OCI-LY3 (cell line): ENCODE measurements at regions not wholly inside any gene's neighbourhood (a gene's known extent, or its start where the extent isn't known, plus 50 kb on each side); places are given as distances from the start of the nearest gene placed in this dataset.

ENCODE experiments used
- H2AFZ ChIP-seq: fragments of 200-600, 300-600 bp; shearing (Covaris generic); 2 replicates; pipeline ENCODE4 v1.6.0; 2014; ENCODE audit warnings: antibody characterized with exemption, low read depth, low read length
- H3K27ac ChIP-seq: fragments of 200-600, 300-600 bp; sonication (generic); 2 replicates; pipeline ENCODE4 v1.5.1; 2014; ENCODE audit warnings: mild to moderate bottlenecking, low read length, moderate library complexity, mixed read lengths
- H3K27me3 ChIP-seq: fragments of 200-600, 300-600 bp; sonication (generic); 2 replicates; pipeline ENCODE4 v1.6.1; 2014; ENCODE audit warnings: low read depth, low read length, mixed read lengths
- H3K36me3 ChIP-seq: fragments of 200-600, 300-600 bp; sonication (generic); replicated peaks from 2 replicates; pipeline ENCODE3; 2014; ENCODE audit warnings: low read depth, low read length, mixed read lengths
- H3K4me1 ChIP-seq: fragments of 300-600, 200-600 bp; sonication (generic); 2 replicates; pipeline ENCODE4 v1.6.1; 2014; ENCODE audit warnings: low read length, mixed read lengths
- H3K4me2 ChIP-seq: fragments of 200-600, 300-600 bp; sonication (generic); 2 replicates; pipeline ENCODE4 v1.6.1; 2014; ENCODE audit warnings: low read length, mixed read lengths
- H3K4me3 ChIP-seq: fragments of 300-600, 200-600 bp; sonication (generic); 2 replicates; pipeline ENCODE4 v1.5.1; 2014; ENCODE audit warnings: antibody characterized with exemption, mild to moderate bottlenecking, low read length, moderate library complexity
- H3K79me2 ChIP-seq: fragments of 300-600, 200-600 bp; shearing (Covaris generic); 2 replicates; pipeline ENCODE4 v1.6.1; 2014; ENCODE audit warnings: mild to moderate bottlenecking, low read length, mixed read lengths
- H3K9ac ChIP-seq: fragments of 300-600, 200-600 bp; shearing (Covaris generic); 2 replicates; pipeline ENCODE4 v1.6.0; 2014; ENCODE audit warnings: mild to moderate bottlenecking, low read length, moderate library complexity
- H3K9me3 ChIP-seq: fragments of 200-600, 300-600 bp; shearing (Covaris generic); 2 replicates; pipeline ENCODE4 v1.6.1; 2014; ENCODE audit warnings: low read length, mixed read lengths; ENCODE audit not compliant: insufficient read depth
- H4K20me1 ChIP-seq: fragments of 200-600, 300-600 bp; sonication (generic); 2 replicates; pipeline ENCODE4 v1.6.1; 2016; ENCODE audit warnings: low read length, mixed read lengths; ENCODE audit not compliant: insufficient read depth
- CTCF ChIP-seq: fragments of 200-600, 300-600 bp; sonication (generic); IDR thresholded peaks from 2 replicates; pipeline ENCODE4 v1.5.1; 2014; ENCODE audit warnings: antibody characterized with exemption, low read length, low read depth
- EZH2phosphoT487 ChIP-seq: fragments of 200-600 bp; shearing (Covaris generic); IDR thresholded peaks from 2 replicates; pipeline ENCODE4 v1.6.1; 2018; ENCODE audit warnings: antibody characterized with exemption, mixed run types, low read depth

GRCh38 chr11:29786092-29786491 lies 230.7 kb downstream of the KCNA4 start:
- H3K4me2 ChIP-seq: no peak overlapping the region
- no peaks in the 10 kb centered on the region for H3K36me3 ChIP-seq
- no peak overlapping the region for H3K9ac ChIP-seq
- H3K4me1 ChIP-seq: no peaks in the 10 kb centered on the region
- H4K20me1 ChIP-seq: no peaks in the 10 kb centered on the region
- H3K79me2 ChIP-seq: no peaks in the 10 kb centered on the region
- no peaks in the 10 kb centered on the region for H3K9me3 ChIP-seq
- TF ChIP-seq EZH2phosphoT487 (no peak), CTCF (no peak)
- H3K27me3 ChIP-seq: no peaks in the 10 kb centered on the region
- H3K27ac ChIP-seq: no peak overlapping the region
- no peak overlapping the region for H3K4me3 ChIP-seq
- no peak overlapping the region for H2AFZ ChIP-seq

GRCh38 chr11:29783506-29783905 lies 233.3 kb downstream of the KCNA4 start:
- Histone ChIP-seq H3K27me3 (no peaks in the 10 kb centered on the region), H3K9ac (no peak overlapping the region), H3K9me3 (no peaks in the 10 kb centered on the region), H3K4me3 (no peak overlapping the region), H3K27ac (no peak overlapping the region), H3K4me2 (no peak overlapping the region), H3K79me2 (no peaks in the 10 kb centered on the region), H3K4me1 (peaks cover 9% of the 10 kb centered on the region), H4K20me1 (no peaks in the 10 kb centered on the region), H2AFZ (no peak overlapping the region), H3K36me3 (no peaks in the 10 kb centered on the region)
- TF ChIP-seq EZH2phosphoT487 (no peak), CTCF (no peak)

- Histone ChIP-seq H3K79me2 (no peaks in the 10 kb centered on the region), H3K9me3 (no peaks in the 10 kb centered on the region), H4K20me1 (no peaks in the 10 kb centered on the region), H3K27me3 (no peaks in the 10 kb centered on the region), H2AFZ (no peak overlapping the region), H3K4me1 (peaks cover 9% of the 10 kb centered on the region), H3K27ac (no peak overlapping the region), H3K4me3 (no peak overlapping the region), H3K9ac (no peak overlapping the region), H3K36me3 (no peaks in the 10 kb centered on the region), H3K4me2 (no peak overlapping the region)
- TF ChIP-seq CTCF: no peak
- TF ChIP-seq EZH2phosphoT487: no peak
Measured at GRCh38 chr11:29782447-29782846, 234.4 kb downstream of the KCNA4 start.

GRCh38 chr11:29781268-29781667 lies 235.6 kb downstream of the KCNA4 start:
- Histone ChIP-seq H3K27me3 (no peaks in the 10 kb centered on the region), H3K79me2 (no peaks in the 10 kb centered on the region), H3K9me3 (no peaks in the 10 kb centered on the region), H3K27ac (no peak overlapping the region), H3K4me1 (peaks cover 9% of the 10 kb centered on the region), H4K20me1 (no peaks in the 10 kb centered on the region), H3K9ac (no peak overlapping the region), H3K36me3 (no peaks in the 10 kb centered on the region), H3K4me2 (no peak overlapping the region), H2AFZ (no peak overlapping the region), H3K4me3 (no peak overlapping the region)
- no peak for TF ChIP-seq EZH2phosphoT487

GRCh38 chr11:29780756-29781155 lies 236.1 kb downstream of the KCNA4 start:
- TF ChIP-seq CTCF (no peak), EZH2phosphoT487 (no peak)
- Histone ChIP-seq H3K4me3 (no peak overlapping the region), H4K20me1 (no peaks in the 10 kb centered on the region), H3K36me3 (no peaks in the 10 kb centered on the region), H3K4me2 (no peak overlapping the region), H3K27me3 (no peaks in the 10 kb centered on the region), H3K9me3 (no peaks in the 10 kb centered on the region), H3K9ac (no peak overlapping the region), H3K27ac (no peak overlapping the region), H2AFZ (no peak overlapping the region), H3K4me1 (peaks cover 9% of the 10 kb centered on the region), H3K79me2 (no peaks in the 10 kb centered on the region)
